B cell (primary cell): ENCODE measurements at regions not wholly inside any gene's neighbourhood (a gene's known extent, or its start where the extent isn't known, plus 50 kb on each side); places are given as distances from the start of the nearest gene placed in this dataset.

ENCODE experiments used
- ATAC-seq: fragments of 200-7000 bp; cut with Tn5 transposase; one replicate; pipeline ENCODE4 v1.10.0; 2021; ENCODE audit warnings: low read depth, mild to moderate bottlenecking, moderate number of reproducible peaks, moderate library complexity
- CTCF ChIA-PET: fragments of 350-600 bp; sonication (Branson Sonifier 250); formaldehyde crosslinking; loops from one replicate; lab custom pipeline; 2021; ENCODE audit warnings: antibody characterized with exemption, inconsistent platforms; lab: Charles Lee
- POLR2A ChIA-PET: fragments of 350-600 bp; sonication (Branson Sonifier 250); formaldehyde crosslinking; loops from one replicate; lab custom pipeline; 2021; ENCODE audit warnings: antibody characterized with exemption; lab: Charles Lee
- DNase-seq: peaks from one replicate; pipeline ENCODE4 v3.0.0; 2013
- H2AFZ ChIP-seq: 2 replicates; pipeline ENCODE4 v1.6.1; 2012; ENCODE audit warnings: mild to moderate bottlenecking, low read depth, low read length; ENCODE audit not compliant: insufficient read depth, poor library complexity, severe bottlenecking
- H3K27ac ChIP-seq, 2 donors: 1 replicate in 1 of 2; 2 replicates in 1 of 2; pipeline ENCODE4 v1.5.1; 2012 to 2013; ENCODE audit warnings: low read length in 2 of 2, mild to moderate bottlenecking in 2 of 2, moderate library complexity in 1 of 2
- H3K27me3 ChIP-seq, 4 experiments: fragments of 200-600 bp in 1 of 4; sonication (generic) in 1 of 4; replicated peaks in 1 of 4; 1 replicate in 2 of 4; 2 replicates in 2 of 4; pipeline versions ENCODE4 v1.6.1 to v1.7.0; 2013 to 2016; ENCODE audit warnings: low read length in 3 of 4, mild to moderate bottlenecking in 2 of 4, mixed read lengths in 1 of 4, moderate library complexity in 1 of 4; ENCODE audit not compliant: insufficient read depth in 4 of 4, control insufficient read depth in 3 of 4; ENCODE audit errors: control extremely low read depth in 1 of 4
- H3K36me3 ChIP-seq, 2 experiments: replicated peaks in 1 of 2; 1 replicate in 1 of 2; 2 replicates in 1 of 2; pipeline versions ENCODE4 v1.6.1 to v1.7.1; 2013; ENCODE audit warnings: low read length in 1 of 2; ENCODE audit not compliant: insufficient read depth in 2 of 2, control insufficient read depth in 1 of 2; ENCODE audit errors: control extremely low read depth in 1 of 2, extremely low read depth in 1 of 2
- H3K4me1 ChIP-seq, 2 donors: fragments of 200-600 bp in 1 of 2; sonication (generic) in 1 of 2; 1 replicate in 1 of 2; 2 replicates in 1 of 2; pipeline versions ENCODE4 v1.5.1 to v1.6.1; 2013 to 2017; ENCODE audit warnings: low read length in 2 of 2; ENCODE audit not compliant: control insufficient read depth in 2 of 2, insufficient read depth in 2 of 2
- H3K4me2 ChIP-seq: replicated peaks from 2 replicates; pipeline ENCODE3; 2012; ENCODE audit warnings: mild to moderate bottlenecking, low read depth, low read length; ENCODE audit not compliant: poor library complexity, severe bottlenecking
- H3K4me3 ChIP-seq, 5 experiments: fragments of 200-600 bp in 1 of 5; sonication (generic) in 1 of 5; 1 replicate in 3 of 5; 2 replicates in 2 of 5; pipeline versions ENCODE4 v1.5.1 to v1.7.0; 2011 to 2016; ENCODE audit warnings: low read length in 4 of 5, mild to moderate bottlenecking in 4 of 5, low read depth in 2 of 5, control low read depth in 1 of 5, moderate library complexity in 1 of 5; ENCODE audit not compliant: insufficient read depth in 1 of 5; ENCODE audit errors: control extremely low read depth in 1 of 5, extremely low read depth in 1 of 5
- H3K79me2 ChIP-seq: fragments of 200-600 bp; sonication (generic); one replicate; pipeline ENCODE4 v1.6.0; 2016; ENCODE audit warnings: low read length; ENCODE audit not compliant: control insufficient read depth, insufficient read depth
- H3K9ac ChIP-seq: fragments of 200-600 bp; sonication (generic); 2 replicates; pipeline ENCODE4 v1.6.1; 2017; ENCODE audit warnings: mild to moderate bottlenecking, low read length, moderate library complexity
- H3K9me3 ChIP-seq, 3 donors: one replicate each; pipeline versions ENCODE4 v1.6.1 to v1.7.1; 2013; ENCODE audit warnings: low read length in 2 of 3; ENCODE audit not compliant: control insufficient read depth in 2 of 3, insufficient read depth in 1 of 3; ENCODE audit errors: control extremely low read depth in 1 of 3
- H4K20me1 ChIP-seq: 2 replicates; pipeline ENCODE4 v1.6.0; 2012; ENCODE audit warnings: mild to moderate bottlenecking, low read length; ENCODE audit not compliant: insufficient read depth, control insufficient read depth, poor library complexity, severe bottlenecking
- H3K27ac Mint-ChIP-seq: one replicate; pipeline ENCODE4 v1.8.0; 2021; ENCODE audit warnings: mixed read lengths
- H3K27me3 Mint-ChIP-seq: one replicate; pipeline ENCODE4 v1.8.0; 2021; ENCODE audit warnings: mixed read lengths
- H3K4me1 Mint-ChIP-seq: one replicate; pipeline ENCODE4 v1.8.0; 2021; ENCODE audit warnings: mixed read lengths
- H3K4me3 Mint-ChIP-seq: one replicate; pipeline ENCODE4 v1.8.0; 2021; ENCODE audit warnings: mixed read lengths
- H3K9me3 Mint-ChIP-seq: one replicate; pipeline ENCODE4 v1.8.0; 2022; ENCODE audit warnings: mixed read lengths; ENCODE audit not compliant: insufficient read depth
- CTCF ChIP-seq: fragments of 200-600 bp; IDR thresholded peaks from one replicate; pipeline ENCODE4 v1.8.0; 2022; ENCODE audit warnings: antibody characterized with exemption, mild to moderate bottlenecking
- EZH2 ChIP-seq: IDR thresholded peaks from 2 replicates; pipeline ENCODE4 v1.6.1; 2012; ENCODE audit warnings: borderline replicate concordance, low read depth, mild to moderate bottlenecking, moderate library complexity, low read length; ENCODE audit not compliant: insufficient read depth, poor library complexity, severe bottlenecking
- WGBS: methylation state at CpG from one replicate; pipeline ENCODE4 v1.1.5; 2013; ENCODE audit warnings: missing lambda C conversion rate; ENCODE audit not compliant: insufficient coverage; 5-methylcytosine and 5-hydroxymethylcytosine counted together
- intact Hi-C: fragments of 100-400 bp; cut with micrococcal nuclease; formaldehyde crosslinking; loops from one replicate; pipeline ENCODE4 v1.10.0; 2022

GRCh38 chr6:102438171-102438570, 1044.7 kb downstream of the GRIK2 start:
- TF ChIP-seq CTCF (no peak), EZH2 (no peak)
- H3K27ac ChIP-seq, result no peak overlapping the region

GRCh38 chr6:102417368-102417998, 1024.0 kb downstream of the GRIK2 start:
- TF ChIP-seq CTCF (no peak), EZH2 (no peak)
- DNase-seq, result no peak
- intact Hi-C loops, result no loop called here
- H3K36me3 ChIP-seq, result no peaks in the 10 kb centered on the region
- no peak overlapping the region for H3K27ac ChIP-seq
- no peaks in the 10 kb centered on the region for H4K20me1 ChIP-seq
- ChIA-PET POLR2A (no interaction called here), CTCF (no interaction called here)
- peaks cover 3% of the 10 kb centered on the region for H3K9me3 Mint-ChIP-seq
- no peaks in the 10 kb centered on the region for H3K79me2 ChIP-seq
- H3K4me2 ChIP-seq, result no peak overlapping the region
- no peak overlapping the region for H3K27ac Mint-ChIP-seq
- no peak for ATAC-seq
- H3K9ac ChIP-seq, result no peak overlapping the region
- H2AFZ ChIP-seq, result no peak overlapping the region
- H3K4me3 ChIP-seq, result no peak overlapping the region
- no peaks in the 10 kb centered on the region for H3K9me3 ChIP-seq
- H3K4me1 ChIP-seq, result no peaks in the 10 kb centered on the region
- no peaks in the 10 kb centered on the region for H3K4me1 Mint-ChIP-seq
- H3K4me3 Mint-ChIP-seq, result no peak overlapping the region
- no peaks in the 10 kb centered on the region for H3K27me3 ChIP-seq
- no peaks in the 10 kb centered on the region for H3K27me3 Mint-ChIP-seq
- 18% methylated on average over 4 of the region's 4 CpGs for WGBS

More at GRCh38 chr6:102438171-102438570, 1044.7 kb downstream of the GRIK2 start:
- Histone ChIP-seq H3K4me1 (no peaks in the 10 kb centered on the region), H3K27me3 (no peaks in the 10 kb centered on the region), H2AFZ (no peak overlapping the region), H3K4me2 (no peak overlapping the region), H3K9ac (no peak overlapping the region), H3K9me3 (no peaks in the 10 kb centered on the region), H3K4me3 (no peak overlapping the region), H4K20me1 (no peaks in the 10 kb centered on the region), H3K36me3 (no peaks in the 10 kb centered on the region), H3K79me2 (no peaks in the 10 kb centered on the region)
- DNase-seq (no peak), ATAC-seq (no peak)
- Mint-ChIP-seq H3K4me3 (no peak overlapping the region), H3K27ac (no peak overlapping the region), H3K9me3 (no peaks in the 10 kb centered on the region), H3K27me3 (no peaks in the 10 kb centered on the region), H3K4me1 (no peaks in the 10 kb centered on the region)
- CTCF ChIA-PET, result no interaction called here
- POLR2A ChIA-PET, result no interaction called here
- intact Hi-C loops, result no loop called here
- WGBS, result no CpG with 5 or more reads among the region's 1 CpG
